Fibroblast of lung (primary cell): ENCODE measurements at regions not wholly inside any gene's neighbourhood (a gene's known extent, or its start where the extent isn't known, plus 50 kb on each side); places are given as distances from the start of the nearest gene placed in this dataset.
"Not testable (repeated sequence)": the region's sequence is repeated elsewhere in the genome, so short reads cannot be mapped to it uniquely, and the experiment has no call there.

Experiments
- DNase-seq, 2 donors: peaks; one replicate each; pipeline versions ENCODE4 v3.0.0 to v3.0.0-alpha.2; 2010; ENCODE audit warnings: low read depth in 2 of 2
- H2AFZ ChIP-seq: 2 replicates; pipeline ENCODE4 v1.5.1; 2012; ENCODE audit warnings: low read length, control low read depth, inconsistent platforms
- H3K27ac ChIP-seq: 2 replicates; pipeline ENCODE4 v1.5.1; 2011; ENCODE audit warnings: low read length, control low read depth; ENCODE audit not compliant: insufficient read depth
- H3K27me3 ChIP-seq: 2 replicates; pipeline ENCODE4 v1.5.1; 2011; ENCODE audit warnings: mild to moderate bottlenecking, low read length; ENCODE audit not compliant: control insufficient read depth, insufficient read depth
- H3K36me3 ChIP-seq: 2 replicates; pipeline ENCODE4 v1.5.1; 2011; ENCODE audit warnings: low read length; ENCODE audit not compliant: control insufficient read depth, insufficient read depth
- H3K4me1 ChIP-seq: 2 replicates; pipeline ENCODE4 v1.5.1; 2011; ENCODE audit warnings: low read length; ENCODE audit not compliant: control insufficient read depth, insufficient read depth; ENCODE audit errors: extremely low read depth
- H3K4me2 ChIP-seq: 2 replicates; pipeline ENCODE4 v1.5.1; 2011; ENCODE audit warnings: low read length, control low read depth; ENCODE audit not compliant: insufficient read depth; ENCODE audit errors: extremely low read depth
- H3K4me3 ChIP-seq, 4 experiments: fragments of 200-600 bp in 1 of 4; sonication (generic) in 1 of 4; replicated peaks in 1 of 4; 2 replicates each; pipeline ENCODE4 v1.5.1; 2011 to 2016; ENCODE audit warnings: low read length in 4 of 4, low read depth in 3 of 4, mild to moderate bottlenecking in 3 of 4, control low read depth in 2 of 4, inconsistent platforms in 1 of 4, mixed read lengths in 1 of 4; ENCODE audit not compliant: insufficient read depth in 1 of 4; ENCODE audit errors: control extremely low read depth in 1 of 4
- H3K79me2 ChIP-seq: 2 replicates; pipeline ENCODE4 v1.5.1; 2012; ENCODE audit warnings: mild to moderate bottlenecking, low read length, inconsistent platforms; ENCODE audit not compliant: control insufficient read depth, insufficient read depth
- H3K9ac ChIP-seq: 2 replicates; pipeline ENCODE4 v1.5.1; 2011; ENCODE audit warnings: mild to moderate bottlenecking, low read length, control low read depth; ENCODE audit not compliant: insufficient read depth
- H3K9me3 ChIP-seq: 2 replicates; pipeline ENCODE4 v1.5.1; 2012; ENCODE audit warnings: low read depth, low read length; ENCODE audit not compliant: control insufficient read depth, insufficient read depth
- H4K20me1 ChIP-seq: 2 replicates; pipeline ENCODE4 v1.5.1; 2011; ENCODE audit warnings: low read length; ENCODE audit not compliant: control insufficient read depth, insufficient read depth; ENCODE audit errors: extremely low read depth
- CTCF ChIP-seq, 2 donors: IDR thresholded peaks in 1 of 2; conservative IDR thresholded peaks in 1 of 2; 1 replicate in 1 of 2; 2 replicates in 1 of 2; pipeline ENCODE4 v1.5.1; 2011 to 2012; ENCODE audit warnings: low read length in 2 of 2, control low read depth in 1 of 2, inconsistent platforms in 1 of 2, low read depth in 1 of 2, mild to moderate bottlenecking in 1 of 2
- EZH2 ChIP-seq: IDR thresholded peaks from 2 replicates; pipeline ENCODE4 v1.5.1; 2012; ENCODE audit warnings: low read length, control low read depth, mild to moderate bottlenecking; ENCODE audit errors: missing control alignments

- not testable (repeated sequence) for H2AFZ ChIP-seq, H3K9ac ChIP-seq, H3K4me2 ChIP-seq, DNase-seq, H3K9me3 ChIP-seq, H3K4me3 ChIP-seq, H3K36me3 ChIP-seq, H3K27me3 ChIP-seq, H4K20me1 ChIP-seq, H3K4me1 ChIP-seq, H3K79me2 ChIP-seq, H3K27ac ChIP-seq
These were observed 52.3 kb upstream of the MAN1A2 start for GRCh38 chr1:117314951-117315350.

GRCh38 chr1:117313555-117313954, 53.7 kb upstream of the MAN1A2 start:
- DNase-seq, result no peak
- H3K36me3 ChIP-seq, result no peaks in the 10 kb centered on the region
- H4K20me1 ChIP-seq, result no peaks in the 10 kb centered on the region
- no peak overlapping the region for H3K27ac ChIP-seq
- no peaks in the 10 kb centered on the region for H3K27me3 ChIP-seq
- H2AFZ ChIP-seq, result no peak overlapping the region
- no peak overlapping the region for H3K9ac ChIP-seq
- no peaks in the 10 kb centered on the region for H3K9me3 ChIP-seq
- TF ChIP-seq CTCF (conservative IDR thresholded peaks at IDR 0.05 in 1 of 2, IDR thresholded peaks at IDR 0.05 in 1 of 2; ENCODE audit: low read depth in 1 of 2, low read length in 2 of 2) (no peak), EZH2 (no peak)
- H3K4me1 ChIP-seq, result no peaks in the 10 kb centered on the region
- H3K4me2 ChIP-seq, result no peak overlapping the region
- no peaks in the 10 kb centered on the region for H3K79me2 ChIP-seq
- H3K4me3 ChIP-seq, result no peak overlapping the region

GRCh38 chr1:117312453-117313138, 54.7 kb upstream of the MAN1A2 start:
- no peaks in the 10 kb centered on the region for H3K4me1 ChIP-seq
- H3K4me3 ChIP-seq, result no peak overlapping the region
- H3K4me2 ChIP-seq, result peak overlapping the region; percentile 15
- H3K9me3 ChIP-seq, result no peaks in the 10 kb centered on the region
- H3K36me3 ChIP-seq, result no peaks in the 10 kb centered on the region
- no peak overlapping the region for H2AFZ ChIP-seq
- H3K27me3 ChIP-seq, result peaks cover 3% of the 10 kb centered on the region
- TF ChIP-seq EZH2 (no peak), CTCF (conservative IDR thresholded peaks at IDR 0.05 in 1 of 2, IDR thresholded peaks at IDR 0.05 in 1 of 2; ENCODE audit: low read depth in 1 of 2, low read length in 2 of 2) (peak; percentile 66 to 69)
- no peak overlapping the region for H3K27ac ChIP-seq
- DNase-seq, result peak; percentile 50 to 62
- no peaks in the 10 kb centered on the region for H3K79me2 ChIP-seq
- H4K20me1 ChIP-seq, result no peaks in the 10 kb centered on the region
- no peak overlapping the region for H3K9ac ChIP-seq
